ENCODE measurements at regions not wholly inside any gene's neighbourhood (a gene's known extent, or its start where the extent isn't known, plus 50 kb on each side); places are given as distances from the start of the nearest gene placed in this dataset.

DNA sequence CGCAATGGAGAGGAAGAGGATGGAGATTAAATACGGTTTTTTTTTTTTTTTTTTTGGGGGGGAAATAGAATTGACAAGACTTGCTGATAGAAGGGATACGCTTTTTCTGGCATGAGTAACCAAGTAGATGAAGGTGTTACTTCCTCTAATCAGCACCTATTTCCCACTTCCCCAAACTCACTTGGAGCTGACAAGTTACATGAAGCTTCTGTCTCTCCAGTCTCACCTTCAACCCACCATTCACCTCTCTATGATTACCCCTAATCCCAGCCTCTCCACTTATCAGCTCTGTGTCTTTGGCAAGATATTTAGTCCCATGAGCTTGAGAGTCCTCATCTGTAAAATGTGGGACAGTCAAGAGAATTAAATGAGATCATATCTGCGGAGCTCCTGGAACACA lies 185.9 kb upstream of the HS3ST3A1 start:
- TF ChIP-seq, protein P1, sequence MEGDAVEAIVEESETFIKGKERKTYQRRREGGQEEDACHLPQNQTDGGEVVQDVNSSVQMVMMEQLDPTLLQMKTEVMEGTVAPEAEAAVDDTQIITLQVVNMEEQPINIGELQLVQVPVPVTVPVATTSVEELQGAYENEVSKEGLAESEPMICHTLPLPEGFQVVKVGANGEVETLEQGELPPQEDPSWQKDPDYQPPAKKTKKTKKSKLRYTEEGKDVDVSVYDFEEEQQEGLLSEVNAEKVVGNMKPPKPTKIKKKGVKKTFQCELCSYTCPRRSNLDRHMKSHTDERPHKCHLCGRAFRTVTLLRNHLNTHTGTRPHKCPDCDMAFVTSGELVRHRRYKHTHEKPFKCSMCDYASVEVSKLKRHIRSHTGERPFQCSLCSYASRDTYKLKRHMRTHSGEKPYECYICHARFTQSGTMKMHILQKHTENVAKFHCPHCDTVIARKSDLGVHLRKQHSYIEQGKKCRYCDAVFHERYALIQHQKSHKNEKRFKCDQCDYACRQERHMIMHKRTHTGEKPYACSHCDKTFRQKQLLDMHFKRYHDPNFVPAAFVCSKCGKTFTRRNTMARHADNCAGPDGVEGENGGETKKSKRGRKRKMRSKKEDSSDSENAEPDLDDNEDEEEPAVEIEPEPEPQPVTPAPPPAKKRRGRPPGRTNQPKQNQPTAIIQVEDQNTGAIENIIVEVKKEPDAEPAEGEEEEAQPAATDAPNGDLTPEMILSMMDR (IDR thresholded peaks at IDR 0.05), result no peak
- TF ChIP-seq TCF7L2 (IDR thresholded peaks at IDR 0.05; ENCODE audit: low read depth, low read length) (no peak), SIN3A (IDR thresholded peaks at IDR 0.05; ENCODE audit: borderline replicate concordance, insufficient read depth, low read depth, low read length) (no peak), POLR2AphosphoS5 (IDR thresholded peaks at IDR 0.05; ENCODE audit: low read depth, low read length) (no peak)
- TF ChIP-seq, protein P2, sequence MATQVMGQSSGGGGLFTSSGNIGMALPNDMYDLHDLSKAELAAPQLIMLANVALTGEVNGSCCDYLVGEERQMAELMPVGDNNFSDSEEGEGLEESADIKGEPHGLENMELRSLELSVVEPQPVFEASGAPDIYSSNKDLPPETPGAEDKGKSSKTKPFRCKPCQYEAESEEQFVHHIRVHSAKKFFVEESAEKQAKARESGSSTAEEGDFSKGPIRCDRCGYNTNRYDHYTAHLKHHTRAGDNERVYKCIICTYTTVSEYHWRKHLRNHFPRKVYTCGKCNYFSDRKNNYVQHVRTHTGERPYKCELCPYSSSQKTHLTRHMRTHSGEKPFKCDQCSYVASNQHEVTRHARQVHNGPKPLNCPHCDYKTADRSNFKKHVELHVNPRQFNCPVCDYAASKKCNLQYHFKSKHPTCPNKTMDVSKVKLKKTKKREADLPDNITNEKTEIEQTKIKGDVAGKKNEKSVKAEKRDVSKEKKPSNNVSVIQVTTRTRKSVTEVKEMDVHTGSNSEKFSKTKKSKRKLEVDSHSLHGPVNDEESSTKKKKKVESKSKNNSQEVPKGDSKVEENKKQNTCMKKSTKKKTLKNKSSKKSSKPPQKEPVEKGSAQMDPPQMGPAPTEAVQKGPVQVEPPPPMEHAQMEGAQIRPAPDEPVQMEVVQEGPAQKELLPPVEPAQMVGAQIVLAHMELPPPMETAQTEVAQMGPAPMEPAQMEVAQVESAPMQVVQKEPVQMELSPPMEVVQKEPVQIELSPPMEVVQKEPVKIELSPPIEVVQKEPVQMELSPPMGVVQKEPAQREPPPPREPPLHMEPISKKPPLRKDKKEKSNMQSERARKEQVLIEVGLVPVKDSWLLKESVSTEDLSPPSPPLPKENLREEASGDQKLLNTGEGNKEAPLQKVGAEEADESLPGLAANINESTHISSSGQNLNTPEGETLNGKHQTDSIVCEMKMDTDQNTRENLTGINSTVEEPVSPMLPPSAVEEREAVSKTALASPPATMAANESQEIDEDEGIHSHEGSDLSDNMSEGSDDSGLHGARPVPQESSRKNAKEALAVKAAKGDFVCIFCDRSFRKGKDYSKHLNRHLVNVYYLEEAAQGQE (IDR thresholded peaks at IDR 0.05; ENCODE audit: insufficient read depth in 1 of 2, low read depth in 2 of 2, low read length in 1 of 2), result no peak
- H3K4me3 ChIP-seq (ENCODE audit: low read depth in 2 of 2, low read length in 2 of 2), result no peak overlapping the region
- DNase-seq (ENCODE audit: low read depth, low spot score) (no peak), ATAC-seq (no peak)
- in situ Hi-C loops (cut with HindIII; ENCODE audit: low pct_unique_long_range_greater_than_20kb, low sequenced_read_pairs) (no loop called here), intact Hi-C loops (cut with micrococcal nuclease; ENCODE audit: unreplicated experiment) (no loop called here)
- no peaks in the 10 kb centered on the region for H3K4me1 ChIP-seq (ENCODE audit: control insufficient read depth, insufficient read depth, low read length)
- no peaks in the 10 kb centered on the region for H3K9me3 ChIP-seq (ENCODE audit: control insufficient read depth, insufficient read depth, low read depth, low read length)
- H3K27me3 ChIP-seq (ENCODE audit: control insufficient read depth, insufficient read depth, low read length), result no peaks in the 10 kb centered on the region
- H3K36me3 ChIP-seq (ENCODE audit: control insufficient read depth, insufficient read depth, low read length), result no peaks in the 10 kb centered on the region
- no peak overlapping the region for H3K27ac ChIP-seq (ENCODE audit: low read length)
- no TSS peak for BruUV-seq (replicated peaks)
- ChIA-PET POLR2A (no interaction called here), CTCF (no interaction called here)

DNA sequence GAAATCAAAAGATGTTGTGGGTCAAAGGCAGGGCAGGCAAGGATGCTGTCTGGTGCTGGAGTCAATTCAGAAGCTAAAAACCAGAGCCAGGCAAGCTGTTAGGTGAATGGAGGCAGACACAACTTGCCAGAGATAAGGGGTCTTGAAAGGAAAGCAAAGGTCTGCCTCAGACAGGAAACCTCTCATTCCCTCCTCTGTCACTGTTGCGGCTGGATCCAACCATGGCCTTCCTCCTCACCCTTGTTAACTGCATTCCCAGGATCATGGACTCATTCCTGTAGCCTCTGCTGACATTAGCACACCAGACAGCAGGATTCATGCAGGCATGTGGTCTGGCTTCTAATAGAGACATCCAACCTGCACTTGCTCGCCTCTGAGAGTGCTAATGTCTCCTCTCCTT lies 186.7 kb upstream of the HS3ST3A1 start:
- no TSS peak for BruUV-seq (replicated peaks)
- ATAC-seq (no peak), DNase-seq (ENCODE audit: low read depth, low spot score) (no peak)
- Histone ChIP-seq H3K36me3 (ENCODE audit: control insufficient read depth, insufficient read depth, low read length) (no peaks in the 10 kb centered on the region), H3K4me1 (ENCODE audit: control insufficient read depth, insufficient read depth, low read length) (no peaks in the 10 kb centered on the region), H3K27ac (ENCODE audit: low read length) (no peak overlapping the region), H3K27me3 (ENCODE audit: control insufficient read depth, insufficient read depth, low read length) (no peaks in the 10 kb centered on the region), H3K4me3 (ENCODE audit: low read depth in 2 of 2, low read length in 2 of 2) (no peak overlapping the region), H3K9me3 (ENCODE audit: control insufficient read depth, insufficient read depth, low read depth, low read length) (no peaks in the 10 kb centered on the region)
- ChIA-PET POLR2A (no interaction called here), CTCF (no interaction called here)
- TF ChIP-seq POLR2AphosphoS5 (IDR thresholded peaks at IDR 0.05; ENCODE audit: low read depth, low read length), result no peak
- TF ChIP-seq, protein P1 (IDR thresholded peaks at IDR 0.05), result no peak
- no peak for TF ChIP-seq SIN3A (IDR thresholded peaks at IDR 0.05; ENCODE audit: borderline replicate concordance, insufficient read depth, low read depth, low read length)
- TF ChIP-seq, protein P2 (IDR thresholded peaks at IDR 0.05; ENCODE audit: insufficient read depth in 1 of 2, low read depth in 2 of 2, low read length in 1 of 2), result no peak
- no peak for TF ChIP-seq TCF7L2 (IDR thresholded peaks at IDR 0.05; ENCODE audit: low read depth, low read length)
- in situ Hi-C loops (cut with HindIII; ENCODE audit: low pct_unique_long_range_greater_than_20kb, low sequenced_read_pairs), result no loop called here
- intact Hi-C loops (cut with micrococcal nuclease; ENCODE audit: unreplicated experiment), result no loop called here
